ENCODE measurements at regions not wholly inside any gene's neighbourhood (a gene's known extent, or its start where the extent isn't known, plus 50 kb on each side); places are given as distances from the start of the nearest gene placed in this dataset.

GRCh38 chr7:31456646-31457368 is 57.1 kb upstream of the ITPRID1 start:
- no peak for DNase-seq

- no peak for DNase-seq
Observed at GRCh38 chr7:31457551-31457950, 56.3 kb upstream of the ITPRID1 start.

- DNase-seq, result no peak
Observed at GRCh38 chr7:31458203-31458602, 55.7 kb upstream of the ITPRID1 start.

GRCh38 chr7:31462636-31463035 is 51.3 kb upstream of the ITPRID1 start:
- DNase-seq, result no peak
